IMR-90 (cell line): ENCODE measurements at regions not wholly inside any gene's neighbourhood (a gene's known extent, or its start where the extent isn't known, plus 50 kb on each side); places are given as distances from the start of the nearest gene placed in this dataset.

ENCODE experiments used
- ATAC-seq: fragments of 200-7000 bp; cut with Tn5 transposase; 2 replicates; pipeline ENCODE4 v1.9.1; 2020; ENCODE audit warnings: low read depth, mild to moderate bottlenecking, moderate library complexity
- BruUV-seq: library from RNA; stranded (reverse); fragments of 400-500 nt; replicated peaks from 2 replicates; lab custom pipeline; 2021; lab: Mats Ljungman, UMichigan
- CTCF ChIA-PET: fragments of 300-600 bp; formaldehyde crosslinking; extraction: SDS; loops from one replicate; lab custom pipeline; 2021; ENCODE audit warnings: antibody characterized with exemption; lab: Yijun Ruan, JAX
- POLR2A ChIA-PET: fragments of 300-600 bp; sonication (Branson Sonifier 250); formaldehyde crosslinking; loops from one replicate; lab custom pipeline; 2022; ENCODE audit warnings: antibody characterized with exemption; ENCODE audit not compliant: unreplicated experiment; lab: Charles Lee
- DNase-seq: peaks from one replicate; pipeline ENCODE4 v3.0.0; 2013
- H2AFZ ChIP-seq: replicated peaks from 2 replicates; pipeline ENCODE3; 2013; ENCODE audit warnings: low read length, mild to moderate bottlenecking; ENCODE audit not compliant: poor library complexity
- H2AK5ac ChIP-seq: 2 replicates; pipeline ENCODE4 v1.6.1; 2013; ENCODE audit warnings: low read depth, low read length, inconsistent platforms
- H2AK9ac ChIP-seq: replicated peaks from 2 replicates; pipeline ENCODE3; 2013; ENCODE audit warnings: mild to moderate bottlenecking, low read depth, low read length, moderate library complexity; ENCODE audit not compliant: poor library complexity
- H2BK120ac ChIP-seq: 2 replicates; pipeline ENCODE4 v1.6.1; 2013; ENCODE audit warnings: low read depth, low read length, inconsistent platforms
- H2BK15ac ChIP-seq: 3 replicates; pipeline ENCODE4 v1.6.1; 2013; ENCODE audit warnings: low read depth, low read length, inconsistent platforms
- H2BK20ac ChIP-seq: 2 replicates; pipeline ENCODE4 v1.6.1; 2013; ENCODE audit warnings: low read depth, mild to moderate bottlenecking, inconsistent platforms, low read length, moderate library complexity
- H2BK5ac ChIP-seq: 2 replicates; pipeline ENCODE4 v1.6.1; 2013; ENCODE audit warnings: mild to moderate bottlenecking, low read depth, low read length, inconsistent platforms; ENCODE audit not compliant: poor library complexity, severe bottlenecking
- H3K14ac ChIP-seq: replicated peaks from 2 replicates; pipeline ENCODE4 v1.6.1; 2013; ENCODE audit warnings: low read depth, low read length, inconsistent platforms
- H3K18ac ChIP-seq: 2 replicates; pipeline ENCODE4 v1.6.1; 2013; ENCODE audit warnings: low read depth, low read length, control low read depth
- H3K23ac ChIP-seq: 2 replicates; pipeline ENCODE4 v1.6.1; 2013; ENCODE audit warnings: low read depth, low read length, inconsistent platforms
- H3K27ac ChIP-seq: 2 replicates; pipeline ENCODE4 v1.5.1; 2013; ENCODE audit warnings: mild to moderate bottlenecking, control low read depth, low read length; ENCODE audit not compliant: insufficient read depth
- H3K27me3 ChIP-seq: 2 replicates; pipeline ENCODE4 v1.6.1; 2013; ENCODE audit warnings: low read length; ENCODE audit not compliant: control insufficient read depth, insufficient read depth
- H3K36me3 ChIP-seq: 2 replicates; pipeline ENCODE4 v1.6.1; 2013; ENCODE audit warnings: low read length, mixed read lengths; ENCODE audit not compliant: control insufficient read depth, insufficient read depth
- H3K4ac ChIP-seq: 2 replicates; pipeline ENCODE4 v1.6.1; 2013; ENCODE audit warnings: low read depth, low read length, inconsistent platforms
- H3K4me1 ChIP-seq: 2 replicates; pipeline ENCODE4 v1.6.1; 2013; ENCODE audit warnings: low read length, mixed read lengths; ENCODE audit not compliant: control insufficient read depth, insufficient read depth
- H3K4me2 ChIP-seq: 2 replicates; pipeline ENCODE4 v1.6.1; 2013; ENCODE audit warnings: low read depth, mild to moderate bottlenecking, control low read depth, low read length, moderate library complexity
- H3K4me3 ChIP-seq: 2 replicates; pipeline ENCODE4 v1.5.1; 2013; ENCODE audit warnings: low read depth, mild to moderate bottlenecking, control low read depth, low read length, moderate library complexity; ENCODE audit not compliant: insufficient read depth
- H3K56ac ChIP-seq: 2 replicates; pipeline ENCODE4 v1.6.1; 2013; ENCODE audit warnings: low read length, inconsistent platforms; ENCODE audit not compliant: insufficient read depth; ENCODE audit errors: extremely low read depth
- H3K79me1 ChIP-seq, 2 experiments: 2 replicates each; pipeline ENCODE4 v1.6.1; 2013; ENCODE audit warnings: low read length in 2 of 2, inconsistent platforms in 1 of 2, low read depth in 1 of 2
- H3K9ac ChIP-seq: 2 replicates; pipeline ENCODE4 v1.6.1; 2013; ENCODE audit warnings: low read depth, low read length, control low read depth
- H3K9me1 ChIP-seq: 2 replicates; pipeline ENCODE4 v1.6.1; 2013; ENCODE audit warnings: low read length, inconsistent platforms; ENCODE audit not compliant: insufficient read depth
- H3K9me3 ChIP-seq: 2 replicates; pipeline ENCODE4 v1.6.1; 2013; ENCODE audit warnings: low read length; ENCODE audit not compliant: control insufficient read depth, insufficient read depth
- H4K20me1 ChIP-seq: 2 replicates; pipeline ENCODE4 v1.6.1; 2013; ENCODE audit warnings: low read length, inconsistent platforms; ENCODE audit not compliant: insufficient read depth
- H4K5ac ChIP-seq: 2 replicates; pipeline ENCODE4 v1.6.1; 2013; ENCODE audit warnings: mild to moderate bottlenecking, low read depth, low read length, control low read depth
- H4K8ac ChIP-seq, 2 experiments: 2 replicates each; pipeline ENCODE4 v1.6.1; 2013; ENCODE audit warnings: low read depth in 2 of 2, low read length in 2 of 2, control low read depth in 1 of 2, inconsistent platforms in 1 of 2
- H4K91ac ChIP-seq: 2 replicates; pipeline ENCODE4 v1.6.1; 2013; ENCODE audit warnings: low read depth, low read length, inconsistent platforms; ENCODE audit not compliant: insufficient read depth
- FOS ChIP-seq: fragments of 150-350 bp; IDR thresholded peaks from 2 replicates; pipeline ENCODE4 v1.6.1; 2016; ENCODE audit warnings: low read depth, low read length
- MAFK ChIP-seq: IDR thresholded peaks from 2 replicates; pipeline ENCODE4 v1.6.1; 2012; ENCODE audit warnings: low read depth, low read length, improper control_type of control experiment
- NFE2L2 ChIP-seq: fragments of 150-350 bp; IDR thresholded peaks from 2 replicates; pipeline ENCODE4 v1.6.1; 2016; ENCODE audit warnings: low read depth, mild to moderate bottlenecking, low read length
- POLR2A ChIP-seq: IDR thresholded peaks from 2 replicates; pipeline ENCODE4 v1.6.1; 2012; ENCODE audit warnings: mild to moderate bottlenecking, low read depth, low read length
- RCOR1 ChIP-seq: IDR thresholded peaks from 2 replicates; pipeline ENCODE4 v1.6.1; 2012; ENCODE audit warnings: mild to moderate bottlenecking, low read length, improper control_type of control experiment; ENCODE audit not compliant: insufficient replicate concordance
- SMC3 ChIP-seq: fragments of 150-350 bp; IDR thresholded peaks from 2 replicates; pipeline ENCODE4 v1.6.1; 2016; ENCODE audit warnings: low read depth, mild to moderate bottlenecking, antibody characterized with exemption, low read length, moderate library complexity
- WGBS, 2 experiments: methylation state at CpG; one replicate each; pipeline versions ENCODE4 v1.1.5 to v1.1.7; 2013; ENCODE audit warnings: missing lambda C conversion rate in 2 of 2; ENCODE audit not compliant: insufficient read length in 1 of 2; ENCODE audit errors: extremely low coverage in 2 of 2; 5-methylcytosine and 5-hydroxymethylcytosine counted together
- dilution Hi-C: fragments of 300-500 bp; cut with HindIII; formaldehyde crosslinking; loops from one replicate; pipeline ENCODE4 v1.14.3; 2018; ENCODE audit warnings: low sequenced_read_pairs; ENCODE audit not compliant: unreplicated experiment
- in situ Hi-C: fragments of 300-500 bp; cut with MboI; formaldehyde crosslinking; loops from 3 replicates; pipeline ENCODE4 v1.14.3; 2019; ENCODE audit warnings: low sequenced_read_pairs, inconsistent platforms, mixed read lengths
- intact Hi-C: fragments of 100-400 bp; cut with micrococcal nuclease; formaldehyde crosslinking; loops from 2 replicates; pipeline ENCODE4 v1.10.0; 2022
- TF ChIP-seq, protein P1 (sequence below): fragments of 150-350 bp; IDR thresholded peaks from 2 replicates; pipeline ENCODE4 v1.6.1; 2017; ENCODE audit warnings: mild to moderate bottlenecking, antibody characterized with exemption, low read length, low read depth

DNA sequence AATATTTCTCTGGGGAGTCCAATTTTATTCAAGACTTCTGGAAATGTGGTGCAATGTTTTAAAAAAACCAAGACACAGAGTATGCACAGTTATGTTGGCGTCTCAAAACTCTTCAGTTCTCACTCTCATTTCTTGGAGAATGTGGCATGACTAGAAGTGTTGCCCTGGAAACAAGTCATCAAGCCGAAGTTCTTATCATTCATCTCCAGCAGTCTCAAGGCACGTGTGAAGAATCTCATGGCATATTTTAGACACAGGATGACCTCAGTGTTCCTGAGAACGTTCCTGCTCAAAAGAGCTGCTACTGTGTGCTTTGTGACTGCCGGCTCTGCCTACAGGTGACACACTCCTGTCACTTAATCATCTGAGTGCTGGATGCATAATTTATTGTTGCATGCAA lies 147.4 kb upstream of the IRX4 start:
- no peak overlapping the region for H3K4ac ChIP-seq
- no peaks in the 10 kb centered on the region for H3K27me3 ChIP-seq
- H3K4me1 ChIP-seq, result no peaks in the 10 kb centered on the region
- H2BK15ac ChIP-seq, result no peak overlapping the region
- H3K36me3 ChIP-seq, result no peaks in the 10 kb centered on the region
- H4K20me1 ChIP-seq, result no peaks in the 10 kb centered on the region
- no peak overlapping the region for H2BK20ac ChIP-seq
- no peak overlapping the region for H2AK5ac ChIP-seq
- H3K9ac ChIP-seq, result no peak overlapping the region
- H2AK9ac ChIP-seq, result no peak overlapping the region
- TF ChIP-seq FOS, result no peak
- no peak for TF ChIP-seq SMC3
- no peak for TF ChIP-seq RCOR1
- no peak for TF ChIP-seq NFE2L2
- no peak for TF ChIP-seq POLR2A
- TF ChIP-seq, protein P1, sequence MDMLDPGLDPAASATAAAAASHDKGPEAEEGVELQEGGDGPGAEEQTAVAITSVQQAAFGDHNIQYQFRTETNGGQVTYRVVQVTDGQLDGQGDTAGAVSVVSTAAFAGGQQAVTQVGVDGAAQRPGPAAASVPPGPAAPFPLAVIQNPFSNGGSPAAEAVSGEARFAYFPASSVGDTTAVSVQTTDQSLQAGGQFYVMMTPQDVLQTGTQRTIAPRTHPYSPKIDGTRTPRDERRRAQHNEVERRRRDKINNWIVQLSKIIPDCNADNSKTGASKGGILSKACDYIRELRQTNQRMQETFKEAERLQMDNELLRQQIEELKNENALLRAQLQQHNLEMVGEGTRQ, result no peak
- no peak for TF ChIP-seq MAFK
- no peak overlapping the region for H2AFZ ChIP-seq
- no peak overlapping the region for H2BK120ac ChIP-seq
- no peaks in the 10 kb centered on the region for H3K79me1 ChIP-seq
- H3K23ac ChIP-seq, result no peak overlapping the region
- ChIA-PET POLR2A (no interaction called here), CTCF (no interaction called here)
- H3K56ac ChIP-seq, result no peak overlapping the region
- H3K27ac ChIP-seq, result no peak overlapping the region
- no peak for ATAC-seq
- no peak overlapping the region for H4K8ac ChIP-seq
- H3K9me3 ChIP-seq, result no peaks in the 10 kb centered on the region
- no peak overlapping the region for H3K14ac ChIP-seq
- intact Hi-C loops, result no loop called here
- no CpG with 5 or more reads among the region's 5 CpGs for WGBS, 2 experiments
- in situ Hi-C loops, result no loop called here
- no peak for DNase-seq
- no peak overlapping the region for H3K4me3 ChIP-seq
- H4K5ac ChIP-seq, result no peak overlapping the region
- H4K91ac ChIP-seq, result no peak overlapping the region
- no TSS peak for BruUV-seq
- H3K9me1 ChIP-seq, result no peaks in the 10 kb centered on the region
- dilution Hi-C loops, result no loop called here
- H3K4me2 ChIP-seq, result no peak overlapping the region
- H2BK5ac ChIP-seq, result no peak overlapping the region
- H3K18ac ChIP-seq, result no peak overlapping the region
